ENCODE measurements at regions not wholly inside any gene's neighbourhood (a gene's known extent, or its start where the extent isn't known, plus 50 kb on each side); places are given as distances from the start of the nearest gene placed in this dataset.

GRCh38 chr3:159783780-159784742, 204.6 kb upstream of the IL12A start:
- TF ChIP-seq CTCF (IDR thresholded peaks at IDR 0.05; ENCODE audit: low read depth, low read length, poor library complexity, severe bottlenecking), result no peak
- no peak for TF ChIP-seq EZH2phosphoT487 (IDR thresholded peaks at IDR 0.05; ENCODE audit: borderline replicate concordance, low read length)

Data from DOHH2 (cell line).